ENCODE measurements at regions not wholly inside any gene's neighbourhood (a gene's known extent, or its start where the extent isn't known, plus 50 kb on each side); places are given as distances from the start of the nearest gene placed in this dataset.

DNA sequence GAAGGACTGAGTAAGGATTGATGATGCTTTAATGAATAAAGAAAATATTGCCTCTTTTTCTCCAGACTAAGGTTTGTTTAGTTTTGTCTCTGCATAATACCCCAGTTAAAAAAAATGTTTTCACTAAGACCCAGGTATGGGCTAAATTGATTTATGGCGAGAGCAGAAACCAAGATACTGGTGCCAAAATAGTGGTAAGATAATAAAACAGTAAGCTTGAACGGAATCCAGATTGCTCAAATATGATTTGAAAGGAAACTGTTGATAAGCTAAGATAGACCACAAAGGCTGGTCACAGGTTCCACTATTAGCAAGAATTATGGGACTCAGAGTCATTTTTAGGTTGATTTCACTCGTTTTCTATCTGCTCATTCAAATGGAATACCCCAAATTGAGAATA is 831.2 kb downstream of the EPHA7 start:
- no peak for DNase-seq

DNA sequence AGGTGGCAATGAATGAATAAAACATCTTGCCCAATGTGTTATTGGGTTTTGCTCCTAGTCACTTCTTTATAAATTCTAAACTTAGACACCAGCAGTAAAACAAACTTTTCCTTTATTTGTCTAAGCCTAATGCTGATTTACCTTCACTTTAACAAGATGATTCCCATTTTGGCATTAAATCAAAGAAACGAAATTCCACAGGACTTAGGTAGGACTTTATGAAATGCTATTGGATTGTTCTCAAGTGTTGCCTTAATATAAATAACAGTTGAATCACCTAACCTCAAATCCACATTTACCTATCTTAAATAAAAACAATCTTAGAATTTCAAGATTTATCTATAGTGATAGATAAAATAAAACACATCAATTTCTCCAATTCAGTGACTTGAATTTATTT is 831.8 kb downstream of the EPHA7 start:
- DNase-seq, result no peak

DNA sequence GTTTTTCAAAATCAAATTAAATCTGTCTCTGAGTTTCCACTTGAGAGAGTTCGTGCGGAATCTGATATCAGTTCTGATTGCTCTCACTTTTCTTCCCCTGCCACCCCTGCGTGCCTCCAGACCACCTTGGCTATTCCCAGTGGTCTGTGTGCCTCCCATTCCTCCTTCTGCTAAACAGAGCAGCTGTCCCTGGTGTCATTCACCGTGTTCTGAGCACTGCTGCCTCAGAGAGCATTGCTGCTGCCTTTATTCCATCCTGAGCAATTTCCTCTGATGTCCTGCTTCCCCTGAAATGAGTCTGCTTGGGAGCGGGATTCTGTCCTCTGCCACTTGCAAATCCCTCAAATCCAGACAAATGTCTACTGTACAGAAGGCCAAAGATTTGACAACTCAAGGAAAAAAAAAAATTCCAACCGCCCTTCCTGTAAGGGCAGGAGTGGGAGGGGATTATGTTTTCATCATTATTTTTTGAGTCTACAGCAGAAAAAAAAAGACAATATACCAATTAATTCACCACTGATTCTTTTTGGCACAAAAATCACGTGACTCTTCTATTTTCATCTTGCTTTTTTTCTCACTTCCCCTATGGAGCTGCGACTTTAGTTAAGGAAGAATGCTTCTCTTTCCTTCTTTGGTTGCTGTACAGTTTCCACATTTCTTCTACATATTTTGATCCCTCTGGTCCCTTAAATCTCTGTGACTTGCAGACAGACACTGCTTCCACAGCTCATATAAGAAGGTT is 833.0 kb downstream of the EPHA7 start:
- no peak for DNase-seq

DNA sequence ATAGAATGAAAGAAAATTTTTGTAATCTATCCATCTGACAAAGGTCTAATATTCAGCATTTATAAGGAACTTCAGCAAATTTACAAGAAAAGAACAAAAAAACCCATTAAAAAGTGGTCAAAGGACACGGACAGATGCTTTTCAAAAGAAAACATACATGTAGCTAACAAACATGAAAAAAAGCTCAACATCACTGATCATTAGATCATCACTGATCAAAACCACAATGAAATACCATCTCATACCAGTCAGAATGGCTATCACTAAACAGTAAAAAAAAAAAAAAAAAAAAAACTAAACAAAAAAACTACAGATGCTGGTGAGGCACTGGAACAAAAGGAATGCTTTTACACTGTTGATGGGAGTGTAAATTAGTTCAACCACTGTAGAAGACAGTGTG is 837.1 kb downstream of the EPHA7 start:
- DNase-seq, result no peak

DNA sequence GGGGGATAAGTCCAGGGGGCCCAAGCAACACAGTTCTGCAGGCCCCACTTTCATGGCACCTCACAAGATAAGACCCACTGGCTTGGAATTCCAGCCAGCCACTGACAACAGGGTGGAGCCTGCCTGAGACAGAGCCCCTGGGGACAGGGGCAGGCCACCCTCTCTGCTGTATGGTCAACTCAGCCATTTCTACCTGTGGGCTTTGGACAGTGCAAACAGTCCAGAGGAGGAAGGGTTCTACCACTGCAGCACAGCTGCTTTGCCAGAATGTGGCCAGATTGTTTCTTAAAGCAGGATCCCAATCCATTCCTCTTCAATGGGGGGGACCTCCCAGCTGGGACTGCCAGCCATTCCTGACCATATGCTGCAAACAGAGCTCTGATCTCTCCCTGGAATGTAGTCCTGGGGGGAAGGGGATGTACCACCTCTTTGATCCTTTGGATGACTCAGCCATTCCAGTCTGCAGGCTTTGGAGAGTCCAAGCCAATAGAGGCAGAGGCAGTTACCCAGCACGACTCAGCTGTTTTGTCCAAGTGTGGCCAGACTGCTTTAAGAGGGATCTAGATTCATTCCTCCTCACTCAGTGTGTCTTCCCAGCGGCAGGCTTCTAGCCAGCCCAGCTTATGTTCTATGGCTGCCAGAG is 842.2 kb downstream of the EPHA7 start:
- DNase-seq, result no peak

DNA sequence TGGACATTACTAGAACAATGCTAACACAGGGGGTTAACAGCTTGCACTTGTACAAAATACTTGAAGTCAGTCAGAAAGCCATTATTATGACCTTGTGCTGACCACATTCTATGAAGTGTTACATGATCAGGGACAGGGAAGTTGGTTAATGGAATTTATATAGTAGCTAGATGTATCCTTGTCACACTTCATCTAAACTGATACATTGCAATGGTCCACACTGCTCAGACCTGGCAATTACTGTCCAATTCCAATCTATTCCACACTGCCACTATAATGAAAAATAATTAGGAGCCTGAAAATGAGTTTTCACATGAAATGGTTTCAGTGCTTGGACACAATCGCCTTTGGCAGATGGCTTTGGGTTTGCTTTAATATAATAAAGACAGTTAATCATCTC is 850.8 kb downstream of the EPHA7 start:
- DNase-seq, result no peak

DNA sequence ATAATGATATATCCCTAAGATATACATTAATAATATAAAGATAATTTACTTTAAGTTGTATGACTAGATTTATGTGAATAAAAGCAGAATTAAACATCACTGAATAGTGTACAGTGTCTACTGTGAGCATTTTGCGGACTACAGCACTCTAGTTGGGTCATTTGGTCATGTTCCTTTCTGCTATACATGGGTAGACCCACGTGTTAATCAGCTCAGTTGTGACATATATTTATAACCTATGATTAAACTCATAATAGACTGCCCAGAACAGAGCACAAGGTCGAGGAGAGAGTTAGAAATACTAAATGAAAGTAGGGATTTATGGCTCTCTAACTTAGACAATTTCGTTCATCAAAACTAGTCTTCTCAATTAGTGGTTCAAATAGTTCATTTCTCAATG is 852.7 kb downstream of the EPHA7 start:
- no peak for DNase-seq

DNA sequence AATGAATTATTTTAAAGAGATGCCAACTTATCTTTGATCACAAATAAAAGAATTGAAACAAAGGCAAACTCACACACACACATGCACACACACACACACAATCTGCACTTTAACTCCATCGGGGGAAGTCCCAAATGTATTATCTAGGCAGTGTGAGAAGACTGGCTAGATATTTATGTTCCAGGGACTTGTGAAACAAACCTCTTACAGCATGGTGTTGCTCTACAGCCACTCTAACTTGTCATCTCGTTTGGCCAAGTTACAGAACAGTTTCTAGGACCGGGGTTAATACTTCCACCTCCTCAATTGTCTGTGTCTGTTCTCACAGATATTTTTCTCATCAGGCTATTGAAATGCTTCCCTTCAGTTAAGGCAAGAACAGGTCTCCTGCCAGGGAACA is 855.0 kb downstream of the EPHA7 start:
- DNase-seq, result no peak

DNA sequence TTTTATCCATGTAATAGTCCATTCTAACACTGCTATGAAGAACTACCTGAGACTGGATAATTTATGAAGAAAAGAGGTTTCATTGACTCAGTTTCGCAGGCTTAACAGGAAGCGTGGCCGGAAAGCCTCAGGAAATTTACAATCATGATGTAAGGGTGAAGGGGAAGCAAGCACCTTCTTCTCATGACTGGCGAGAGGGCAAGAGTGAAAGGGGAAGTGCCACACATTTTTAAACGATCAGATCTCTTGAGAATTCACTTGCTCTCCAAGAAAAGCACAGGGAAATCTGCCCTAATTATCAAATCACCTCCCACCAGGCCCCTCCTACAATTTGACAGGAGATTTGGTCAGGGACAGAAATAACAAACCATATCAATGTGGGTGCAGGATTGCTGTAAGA is 859.7 kb downstream of the EPHA7 start:
- no peak for DNase-seq

DNA sequence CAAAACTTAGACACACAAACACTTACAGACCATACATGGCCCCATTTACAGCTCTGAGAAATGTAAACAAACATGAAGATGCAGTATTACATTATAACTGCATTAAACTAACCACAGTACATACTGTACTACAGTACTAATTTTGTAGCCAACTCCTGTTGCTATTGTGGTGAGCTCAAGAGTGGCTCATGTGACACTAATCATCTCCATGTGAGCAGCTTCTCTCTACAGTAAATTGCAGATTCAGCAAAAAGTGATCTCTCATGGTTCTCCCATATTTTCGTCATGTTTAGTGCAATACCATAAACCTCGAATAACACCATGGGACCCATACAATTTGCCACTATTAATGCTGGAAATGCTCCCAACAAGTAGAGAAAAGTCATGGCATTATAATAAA is 860.4 kb downstream of the EPHA7 start:
- no peak for DNase-seq

DNA sequence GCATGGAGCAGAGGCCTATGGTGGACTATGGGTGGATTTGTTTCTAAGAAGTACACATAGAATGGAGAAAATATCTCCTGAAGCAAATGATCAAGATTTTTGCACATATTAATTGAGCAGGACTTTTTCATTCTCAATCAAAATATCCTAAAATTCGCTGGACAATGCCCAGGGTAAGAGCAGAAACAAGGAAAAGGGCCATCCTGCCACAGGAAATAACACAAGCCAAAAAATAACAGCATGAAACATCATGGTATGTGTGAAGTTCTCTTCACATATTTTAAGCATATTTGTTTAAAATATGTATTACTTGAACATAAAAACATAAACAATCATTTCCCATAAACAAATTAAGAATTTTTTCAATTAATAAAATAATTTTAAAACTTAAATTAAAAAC is 868.9 kb downstream of the EPHA7 start:
- DNase-seq, result no peak

DNA sequence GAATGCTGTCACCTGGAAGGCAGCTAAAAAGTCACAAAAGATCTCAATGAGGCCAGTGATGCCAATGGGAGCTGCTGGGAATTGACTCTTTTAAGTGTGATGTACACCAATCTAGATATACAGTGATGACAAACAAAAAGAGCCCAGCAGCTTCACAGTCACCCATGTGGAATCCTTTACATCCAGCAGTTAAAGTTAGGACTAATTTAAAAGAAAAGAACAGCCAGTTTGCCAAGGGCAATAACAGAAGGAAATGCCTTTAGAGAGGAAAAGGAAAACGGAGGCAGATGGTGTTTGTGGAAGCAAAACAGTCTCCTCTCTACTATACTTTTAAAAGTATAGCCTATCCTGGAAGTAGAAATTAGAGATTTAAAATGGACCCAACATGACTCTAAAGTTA is 873.5 kb downstream of the EPHA7 start:
- no peak for DNase-seq

DNA sequence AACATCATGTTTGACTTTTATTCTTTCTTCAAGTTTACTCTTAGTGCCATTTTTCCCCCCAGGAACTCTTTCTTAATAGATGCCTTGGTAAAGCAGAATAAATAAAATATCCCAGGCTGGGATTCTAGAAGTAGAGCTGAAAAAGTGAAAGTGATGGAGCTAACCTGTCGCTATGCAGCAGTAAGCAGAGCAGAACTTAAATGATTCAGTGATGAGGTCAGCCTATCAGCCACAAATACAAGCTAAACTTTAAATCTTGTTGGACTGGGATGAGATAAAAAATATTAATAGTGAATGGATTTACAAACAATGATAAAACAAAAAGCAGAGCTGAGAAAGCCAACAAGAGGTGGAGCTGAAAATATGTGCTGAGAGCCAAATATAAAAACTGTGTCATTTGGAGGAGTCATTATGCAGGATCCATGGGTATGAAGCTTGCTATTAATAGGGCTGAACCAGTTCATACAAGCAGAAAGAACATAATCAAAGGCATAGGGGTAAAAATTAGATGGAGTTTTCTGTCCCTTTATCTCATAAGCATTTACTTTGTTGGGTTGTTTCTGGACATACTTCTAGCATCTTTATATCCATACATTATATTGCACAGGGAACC is 877.8 kb downstream of the EPHA7 start:
- no peak for DNase-seq

DNA sequence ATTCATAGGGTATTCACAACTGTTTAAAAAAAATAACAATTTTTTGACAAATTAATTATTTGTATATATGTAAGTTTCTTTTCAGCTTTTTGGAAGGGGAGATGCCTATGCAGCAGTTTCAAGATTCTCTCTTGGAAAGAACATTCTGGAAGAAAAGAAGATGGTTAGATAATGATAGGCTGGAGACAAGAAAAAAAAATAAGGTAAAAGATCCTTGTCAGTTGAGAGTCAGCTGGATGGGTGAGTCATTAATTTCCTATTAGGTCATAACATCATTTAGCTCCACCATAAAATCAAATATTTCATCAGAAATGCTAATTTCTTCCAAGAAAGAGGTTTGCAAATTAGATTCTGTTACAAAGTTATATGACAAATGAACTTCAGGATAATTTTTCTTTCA is 880.4 kb downstream of the EPHA7 start:
- DNase-seq, result no peak

DNA sequence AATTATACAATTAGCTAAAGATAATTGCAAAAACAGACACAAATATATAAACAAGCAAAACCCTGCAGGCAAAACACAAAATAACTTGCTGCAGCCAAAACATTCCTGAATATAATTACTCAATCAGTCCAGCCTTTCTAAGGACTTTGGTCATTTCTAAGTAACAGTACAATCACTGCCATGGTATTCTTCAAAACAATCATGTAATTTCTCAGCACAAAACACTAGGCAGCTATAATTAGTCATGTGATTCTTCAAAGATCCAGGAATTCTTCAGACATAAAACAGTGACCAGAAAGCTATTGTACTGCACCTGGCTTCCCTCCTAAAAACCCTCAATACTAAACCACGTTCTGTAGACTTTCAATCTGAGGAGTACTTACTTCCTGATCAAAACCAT is 881.1 kb downstream of the EPHA7 start:
- DNase-seq, result no peak

DNA sequence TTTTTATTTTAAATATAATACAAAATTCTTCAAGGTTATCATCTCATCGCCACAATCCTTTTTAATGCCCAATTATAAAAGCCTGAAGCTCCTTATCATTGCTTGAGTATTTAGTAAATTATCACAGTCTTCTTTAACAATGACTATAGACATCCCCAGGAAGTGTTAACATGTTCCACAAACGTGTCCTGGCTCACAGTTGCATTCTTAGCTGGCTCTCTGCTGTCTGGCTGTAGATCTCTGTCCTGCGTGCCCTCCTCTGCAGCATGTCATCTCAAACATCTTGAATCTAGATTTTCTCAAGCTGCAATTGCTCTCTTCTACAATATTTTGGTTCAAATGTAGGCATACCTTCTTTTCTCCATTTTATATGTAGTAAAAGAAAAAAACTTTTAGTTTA is 885.2 kb downstream of the EPHA7 start:
- no peak for DNase-seq

DNA sequence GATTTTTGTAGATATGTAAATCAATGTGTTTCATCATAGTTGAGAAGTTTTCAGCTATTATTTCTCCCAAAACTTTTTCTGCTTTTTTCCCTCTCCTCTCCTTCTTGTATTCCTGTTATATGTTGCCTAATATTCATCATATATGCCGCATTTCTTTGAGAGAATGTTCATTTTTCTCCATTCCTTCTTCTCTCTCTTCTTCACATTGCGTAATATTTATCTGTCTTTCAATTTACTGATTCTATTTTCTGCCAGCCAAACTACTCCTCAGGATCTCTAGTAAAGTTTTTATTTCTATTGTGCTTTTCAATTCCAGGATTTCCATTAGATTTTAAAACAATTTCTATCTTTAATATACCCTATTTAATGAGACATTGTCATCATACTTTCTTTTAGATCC is 896.8 kb downstream of the EPHA7 start:
- DNase-seq, result no peak

DNA sequence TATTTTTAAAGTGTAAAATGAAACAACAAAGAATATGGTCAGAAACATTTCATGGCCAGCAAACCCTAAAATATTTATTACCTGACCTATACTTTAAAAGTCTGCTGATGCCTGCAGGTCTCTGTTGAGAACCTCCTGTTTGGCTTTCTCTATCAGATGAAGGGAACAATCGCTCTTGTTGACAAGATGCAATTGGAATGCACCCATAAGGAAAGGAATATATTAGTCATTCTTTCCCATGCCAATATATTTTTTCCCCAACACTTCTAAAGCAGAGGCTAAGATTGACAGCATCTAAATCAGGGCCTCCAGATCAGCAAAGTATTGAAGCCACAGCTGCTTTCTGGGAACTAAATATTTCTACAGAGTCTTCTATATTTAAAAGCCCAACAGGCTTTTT is 897.8 kb downstream of the EPHA7 start:
- DNase-seq, result no peak

DNA sequence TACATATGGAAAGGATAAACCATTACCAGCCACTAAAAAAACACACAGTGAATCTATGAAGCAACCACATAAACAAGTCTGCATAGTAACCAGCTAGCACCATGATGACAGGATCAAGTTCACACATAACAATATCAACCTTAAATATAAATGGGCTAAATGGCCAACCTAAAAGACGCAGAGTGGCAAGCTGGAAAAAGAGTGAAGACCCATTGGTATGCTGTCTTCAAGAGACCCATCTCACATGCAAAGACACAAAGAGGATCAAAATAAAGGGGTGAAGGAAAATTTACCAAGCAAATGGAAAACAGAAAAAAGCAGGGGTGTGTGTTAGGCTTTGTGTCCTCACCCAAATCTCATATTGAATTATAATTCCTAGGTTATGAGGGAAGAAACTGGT is 909.2 kb downstream of the EPHA7 start:
- no peak for DNase-seq

DNA sequence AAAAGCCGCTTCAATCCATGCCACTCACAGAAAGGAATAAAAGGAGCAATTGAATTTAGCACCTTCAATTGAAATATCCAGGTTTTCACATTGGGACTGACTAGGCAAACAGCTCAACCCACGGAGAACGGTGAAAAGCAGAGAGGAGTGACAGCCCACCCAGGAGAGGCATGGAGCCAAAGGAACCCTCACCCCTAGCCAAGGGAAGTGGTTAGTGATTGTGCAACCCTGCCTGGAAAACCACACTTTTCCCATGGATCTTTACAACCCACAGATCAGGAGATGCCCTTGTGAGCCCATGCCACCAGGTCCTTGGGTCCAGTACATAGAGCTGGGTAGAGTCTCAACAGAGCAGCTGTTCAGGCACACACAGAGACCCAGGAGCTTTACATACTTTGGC is 911.8 kb downstream of the EPHA7 start:
- no peak for DNase-seq

DNA sequence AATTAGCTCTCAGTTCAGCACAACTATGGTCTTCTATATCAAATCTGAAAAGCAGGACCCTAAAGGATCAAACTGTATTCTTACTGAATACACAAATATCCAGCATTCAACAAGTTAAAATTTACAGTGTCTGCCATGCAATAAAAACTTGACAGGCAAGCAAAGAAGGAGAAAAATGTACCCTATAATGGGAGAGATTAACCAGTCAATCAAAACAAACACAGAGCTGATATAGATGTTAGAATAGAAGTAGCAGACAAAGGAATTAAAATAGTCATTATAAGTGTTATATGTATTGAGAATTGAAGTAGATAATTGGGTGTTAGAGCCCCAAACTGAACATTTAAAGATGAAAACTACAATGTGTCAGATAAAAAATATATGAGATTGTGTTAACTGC is 914.9 kb downstream of the EPHA7 start:
- no peak for DNase-seq

DNA sequence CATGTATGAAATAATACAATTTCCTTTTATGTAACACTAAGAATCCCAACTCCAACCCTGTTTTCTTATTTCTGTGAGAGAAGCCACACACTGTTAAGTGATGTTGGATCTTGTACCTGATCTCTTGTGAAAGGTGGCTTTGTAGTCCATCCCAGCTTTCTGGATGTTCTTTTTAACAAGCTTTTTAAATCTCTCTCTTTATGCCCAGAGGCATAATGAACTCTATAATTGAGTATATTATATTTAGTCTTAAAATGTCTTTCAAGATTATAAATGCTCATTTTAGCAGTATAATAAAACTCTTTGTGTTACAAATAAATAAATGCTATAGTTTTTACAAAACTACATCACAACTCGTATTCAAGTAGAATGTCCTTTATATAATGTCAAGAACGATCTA is 922.1 kb downstream of the EPHA7 start:
- no peak for DNase-seq

DNA sequence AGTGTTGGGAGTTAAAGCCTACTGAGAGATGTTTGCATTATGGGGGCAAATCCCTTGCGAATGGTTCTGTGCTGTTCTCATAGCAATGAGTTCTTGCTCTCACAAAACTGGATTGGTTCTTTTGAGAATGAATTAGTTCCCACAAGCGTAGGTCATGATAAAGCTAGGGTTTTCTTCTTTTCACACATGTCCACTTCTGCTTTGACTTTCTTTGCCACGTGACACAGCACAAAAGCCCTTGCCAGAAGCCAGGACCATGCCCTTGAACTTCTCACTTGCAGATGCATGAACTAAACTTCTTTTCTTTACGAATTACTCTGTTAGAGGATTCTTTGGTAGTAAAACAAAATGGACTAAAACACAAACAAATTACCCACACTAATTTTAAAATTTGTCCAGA is 922.8 kb downstream of the EPHA7 start:
- no peak for DNase-seq

DNA sequence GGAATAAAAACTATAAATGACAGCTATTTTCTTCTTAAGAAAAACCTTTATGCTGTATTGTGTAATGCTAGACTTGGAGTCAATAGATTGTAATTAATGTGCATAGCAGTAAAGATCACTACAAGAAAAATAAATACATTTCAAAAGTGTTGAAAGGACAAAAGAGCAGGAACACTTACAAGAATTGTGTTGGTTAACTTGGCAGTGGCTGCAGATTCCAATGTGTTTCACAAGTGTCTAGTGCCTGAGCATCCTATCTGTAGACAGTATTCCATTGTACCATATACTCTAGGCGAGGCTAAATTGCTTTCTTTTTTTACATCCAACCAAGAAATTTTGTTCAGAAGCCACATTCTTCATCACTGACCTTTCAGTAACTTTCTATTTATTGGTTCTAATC is 924.1 kb downstream of the EPHA7 start:
- no peak for DNase-seq

DNA sequence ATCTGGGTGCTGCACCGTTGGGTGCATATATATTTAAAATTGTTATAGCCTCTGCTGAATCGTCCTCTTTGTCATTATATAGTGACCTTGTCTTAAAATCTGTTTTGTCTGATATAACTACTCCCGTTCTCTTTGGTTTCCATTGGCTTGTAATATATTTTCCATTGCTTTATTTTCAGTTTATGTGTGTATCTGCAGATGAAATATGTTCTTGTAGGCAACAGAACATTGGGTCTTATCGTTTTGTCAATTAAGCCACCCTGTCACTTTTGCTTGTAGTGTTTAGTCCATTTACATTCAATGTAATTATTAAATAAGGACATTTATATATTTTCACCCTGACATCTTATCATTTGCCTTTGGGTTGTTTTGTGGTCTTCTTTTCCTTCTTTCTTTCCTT is 933.9 kb downstream of the EPHA7 start:
- DNase-seq, result no peak

Measured in left hindlimb (tissue), 1 donor.